NCI-H748 treated with DMSO at 0.1 percent for 48 hours (cell line): ENCODE measurements at regions not wholly inside any gene's neighbourhood (a gene's known extent, or its start where the extent isn't known, plus 50 kb on each side); places are given as distances from the start of the nearest gene placed in this dataset.

Experiments
- DNase-seq: peaks from one replicate; lab custom pipeline; 2025; lab: John Stamatoyannopoulos, UW

DNA sequence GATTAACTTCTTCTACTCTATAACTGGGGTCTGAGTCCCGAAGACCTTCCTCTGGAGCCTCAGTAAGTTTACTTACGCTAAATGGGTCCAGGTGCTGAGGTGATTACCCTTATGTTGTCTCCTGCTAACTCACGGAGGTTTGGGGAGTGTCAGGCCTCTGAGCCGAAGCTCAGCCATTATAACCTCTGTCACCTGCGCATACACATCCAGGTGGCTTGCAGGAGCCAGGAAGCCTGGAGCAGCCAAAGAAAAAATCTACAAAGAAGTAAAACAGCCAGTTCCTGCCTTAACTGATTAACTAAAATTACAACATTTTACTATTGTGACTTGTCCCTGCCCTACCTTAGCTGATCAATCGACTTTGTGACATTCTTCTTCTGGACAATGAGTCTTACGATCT is 350.7 kb downstream of the GLRX3 start:
- no peak for DNase-seq

DNA sequence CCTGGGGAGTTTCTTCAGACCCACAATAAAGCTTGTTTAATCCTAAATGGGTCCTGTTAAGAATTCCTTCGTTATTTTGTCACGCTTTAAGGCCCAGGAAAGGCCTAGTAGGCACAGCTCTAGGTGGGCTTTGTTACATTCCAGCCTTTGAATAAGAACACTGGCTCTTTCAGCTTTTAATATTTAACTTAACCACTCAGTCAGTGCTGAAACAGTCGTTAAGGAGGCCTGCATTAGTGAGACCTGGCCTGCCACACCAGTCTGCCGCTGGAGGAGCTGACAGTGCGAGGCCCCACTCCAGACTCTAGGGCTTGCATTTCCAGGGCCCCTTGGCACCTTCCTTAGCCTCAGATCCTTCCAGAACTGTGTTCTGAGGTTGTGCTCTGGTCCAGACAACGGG is 351.4 kb downstream of the GLRX3 start:
- DNase-seq: no peak

DNA sequence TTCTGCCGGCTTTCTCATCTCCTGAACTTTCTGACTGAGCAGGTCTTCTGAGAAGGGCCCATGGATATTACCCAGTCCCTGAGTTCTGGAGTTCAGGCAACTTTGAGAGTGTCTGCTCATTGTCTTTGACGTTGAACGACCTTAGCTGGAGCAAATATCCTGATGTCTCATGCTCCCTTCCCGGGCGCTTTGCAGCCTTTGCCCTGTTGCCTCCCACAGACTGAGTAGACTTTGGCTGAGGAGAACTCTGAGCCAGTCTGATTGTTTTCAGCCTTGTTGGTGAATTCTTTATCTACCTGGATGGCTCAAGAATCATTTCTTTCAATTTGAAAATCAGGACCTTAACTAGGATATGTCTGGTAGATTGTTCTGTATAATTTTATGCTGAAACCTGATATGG is 353.7 kb downstream of the GLRX3 start:
- DNase-seq: no peak

DNA sequence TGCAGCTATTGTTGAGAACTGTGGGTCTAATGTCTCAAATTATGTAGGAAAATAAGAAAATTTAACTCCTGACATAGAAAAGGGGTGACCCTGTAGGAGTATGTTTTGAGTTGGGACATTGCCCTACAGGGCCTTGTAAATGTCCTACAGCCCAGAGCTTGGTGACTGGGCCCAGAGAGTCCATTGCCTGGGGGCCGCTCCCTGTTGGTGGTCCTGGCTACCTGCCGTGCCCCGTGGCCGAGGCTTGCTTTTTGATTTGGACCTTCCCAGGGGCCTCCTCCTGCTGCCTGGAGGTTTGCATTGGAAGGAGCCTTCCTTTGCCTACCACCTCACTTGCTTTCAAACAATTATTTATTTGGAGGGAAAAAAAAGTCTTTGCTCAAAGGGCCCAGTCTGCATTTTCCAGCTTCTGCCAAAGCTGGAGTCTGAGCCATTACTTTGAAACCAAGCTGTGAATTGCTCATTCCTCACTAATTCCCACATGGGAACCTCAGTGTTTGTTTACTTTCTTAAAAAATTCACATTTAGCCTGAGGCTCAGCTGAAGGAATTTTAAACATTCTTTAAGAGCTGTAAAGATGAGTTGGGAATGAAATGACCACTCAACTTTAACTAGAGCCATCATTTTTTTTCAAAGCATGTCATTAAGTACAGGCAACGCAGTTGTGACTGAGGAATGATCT is 355.0 kb downstream of the GLRX3 start:
- no peak for DNase-seq

DNA sequence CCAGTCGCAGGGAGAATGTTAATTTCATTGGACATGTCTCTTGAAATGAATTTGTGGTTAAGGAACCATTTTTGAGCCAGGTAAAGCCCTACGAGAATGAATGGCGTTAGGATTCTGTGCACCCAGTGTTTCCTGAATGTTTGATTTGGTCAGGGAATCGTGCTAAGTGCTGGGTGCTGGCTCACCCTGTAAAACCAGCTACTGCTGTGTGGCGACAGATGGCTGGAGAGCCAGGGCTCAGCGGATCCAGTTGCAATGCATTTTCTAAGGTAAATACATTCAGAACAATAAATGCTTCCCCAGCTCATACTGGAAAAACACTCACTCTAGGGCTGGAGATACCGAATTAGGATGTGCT is 355.5 kb downstream of the GLRX3 start:
- no peak for DNase-seq

- no peak for DNase-seq
These were observed 356.2 kb downstream of the GLRX3 start for GRCh38 chr10:130492266-130492934.

GRCh38 chr10:130493021-130493420 is 356.8 kb downstream of the GLRX3 start:
- DNase-seq: no peak

DNA sequence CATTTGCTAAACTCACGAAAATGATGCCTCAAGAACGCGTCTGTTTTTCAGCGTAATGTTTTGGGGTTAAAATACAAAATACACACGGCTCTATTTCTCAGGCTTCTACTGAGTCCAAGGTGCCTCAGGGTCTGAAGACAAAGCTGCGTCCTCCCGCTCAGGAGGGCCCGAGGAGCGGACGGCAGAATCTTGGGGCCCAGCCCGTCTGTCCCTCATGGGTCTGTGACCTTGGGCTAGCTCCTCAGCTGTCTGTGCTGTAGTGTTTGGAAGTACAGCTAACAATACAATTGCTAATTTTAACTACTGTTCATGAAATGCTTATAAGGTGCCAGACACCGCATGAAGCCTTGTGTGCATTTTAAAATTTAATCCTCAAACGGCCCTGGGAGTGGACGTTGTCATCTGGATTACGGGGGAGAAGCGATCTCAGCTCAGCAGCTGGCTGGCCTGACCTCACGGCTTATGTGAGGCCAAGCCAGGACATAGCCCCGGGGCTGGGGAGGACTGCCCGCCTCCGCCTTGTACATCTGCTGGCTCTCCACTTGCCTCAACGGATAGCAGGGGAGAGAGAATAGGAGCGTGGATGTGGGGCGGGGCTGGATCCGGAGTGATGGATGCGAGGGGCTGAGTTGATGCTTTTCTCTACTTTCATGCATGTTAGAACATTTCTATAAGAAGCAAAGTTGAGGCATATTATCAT is 357.4 kb downstream of the GLRX3 start:
- no peak for DNase-seq

DNA sequence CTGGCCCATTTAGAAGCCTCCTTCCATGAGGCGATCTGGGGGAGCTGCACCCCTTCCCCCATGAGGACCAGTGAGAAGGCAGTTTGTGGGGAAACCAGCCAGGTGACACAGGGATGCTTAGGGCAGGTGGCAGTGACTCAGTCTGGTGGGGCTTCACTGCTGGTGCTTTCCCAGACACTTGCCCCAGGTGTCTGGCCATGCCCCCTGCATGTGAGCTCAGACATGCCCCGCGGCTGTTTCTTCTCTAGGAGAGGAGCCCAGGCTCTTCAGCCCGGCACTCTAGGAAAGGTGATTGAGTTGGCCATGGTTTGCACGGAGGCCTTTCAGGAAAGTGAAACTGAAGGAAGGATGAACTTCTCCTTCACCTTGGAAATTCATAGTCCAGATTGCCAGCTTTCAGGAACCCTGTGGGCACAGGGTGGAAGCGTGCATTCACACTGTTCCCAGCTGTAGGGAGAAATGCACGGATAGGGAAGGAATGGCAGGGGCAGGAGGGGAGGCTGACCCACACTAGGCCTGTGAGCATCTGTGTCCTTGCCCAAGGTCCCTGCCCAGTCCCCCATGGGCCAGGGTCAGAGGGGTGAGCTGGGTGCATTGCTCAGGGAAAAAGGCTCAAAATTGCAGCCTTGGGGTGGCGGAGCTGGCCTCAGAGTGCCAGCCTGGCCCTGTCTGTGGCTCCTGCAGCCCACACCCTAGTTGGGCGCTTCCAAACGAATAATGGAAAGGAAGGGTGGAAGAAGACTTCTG is 359.1 kb downstream of the GLRX3 start:
- no peak for DNase-seq

DNA sequence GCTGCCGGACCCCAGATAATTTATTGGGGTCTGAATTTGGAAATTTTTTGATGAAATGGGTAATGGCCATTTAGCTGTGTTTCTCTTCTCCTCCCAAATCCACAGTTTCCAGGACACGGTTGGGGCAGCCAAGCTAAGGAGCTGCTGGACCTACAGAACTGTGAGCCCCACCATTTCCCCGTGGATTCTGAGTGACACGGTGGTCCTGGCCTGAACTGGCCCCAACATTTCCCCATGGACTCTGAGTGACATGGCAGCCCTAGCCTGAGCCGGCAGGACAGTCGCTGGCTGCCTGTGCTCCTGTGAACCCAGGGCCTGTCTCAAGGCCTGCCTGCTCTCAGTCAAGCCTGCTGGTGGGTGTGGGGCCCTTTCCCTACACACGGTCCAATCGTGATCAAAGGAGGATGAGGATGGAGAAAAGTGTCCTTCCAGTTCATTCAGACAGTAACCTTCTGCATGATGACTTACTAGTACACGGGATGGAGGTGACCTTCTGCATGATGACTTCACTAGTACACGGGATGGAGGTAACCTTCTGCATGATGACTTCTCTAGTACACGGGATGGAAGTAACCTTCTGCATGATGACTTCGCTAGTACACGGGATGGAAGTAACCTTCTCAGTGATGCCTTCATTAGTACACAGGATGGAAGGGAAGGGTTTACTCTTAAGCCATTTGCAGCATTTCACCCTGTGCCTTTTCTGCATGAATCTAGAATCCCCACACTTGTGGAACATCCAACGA is 359.9 kb downstream of the GLRX3 start:
- no peak for DNase-seq

DNA sequence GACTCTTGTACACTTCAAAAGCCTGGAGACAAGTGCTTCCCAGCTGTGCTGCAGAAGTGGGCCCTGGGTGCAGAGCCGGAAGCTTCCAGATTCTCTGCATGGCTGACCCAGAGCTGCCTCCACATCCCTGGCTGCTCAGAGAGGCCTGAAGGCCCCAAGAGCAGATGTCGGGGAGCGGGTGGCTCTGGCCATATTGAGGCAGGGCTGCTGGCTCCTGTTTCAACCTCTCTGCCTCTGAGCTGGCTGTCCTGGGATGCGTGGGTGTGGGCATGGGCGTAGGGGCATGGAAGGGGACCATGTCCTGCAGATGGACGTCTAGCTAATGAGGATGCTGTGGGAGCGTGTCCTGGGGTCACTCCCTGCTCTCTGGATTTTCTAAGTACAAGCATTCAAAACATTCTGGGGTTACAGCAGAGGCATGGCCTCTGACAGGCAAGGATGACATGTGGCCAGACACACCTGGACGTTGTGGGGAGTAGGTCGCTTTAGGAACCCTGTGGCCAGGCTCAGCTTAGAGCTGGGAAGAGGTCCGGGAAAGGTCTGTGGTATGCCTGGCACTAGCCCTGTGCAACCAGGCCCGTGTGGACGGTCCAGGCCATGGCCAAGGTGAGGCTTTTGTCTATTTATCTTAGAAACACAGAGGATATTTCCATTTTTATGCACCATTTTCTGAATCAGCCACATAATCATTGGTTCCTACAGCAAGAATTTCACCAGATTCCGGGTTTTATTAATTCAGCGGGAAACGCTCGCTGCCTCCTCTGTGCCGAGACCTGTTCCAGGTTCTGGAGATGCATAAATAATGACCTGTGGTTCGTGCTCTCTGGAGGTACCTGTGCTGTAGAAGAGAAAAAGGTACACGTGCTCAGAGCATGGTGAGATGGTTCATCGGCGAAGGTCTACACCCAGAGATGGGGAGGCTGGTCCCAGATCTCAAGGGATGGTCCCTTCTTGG is 361.1 kb downstream of the GLRX3 start:
- no peak for DNase-seq

- DNase-seq: no peak
These were observed 361.9 kb downstream of the GLRX3 start for GRCh38 chr10:130498042-130498441.

DNA sequence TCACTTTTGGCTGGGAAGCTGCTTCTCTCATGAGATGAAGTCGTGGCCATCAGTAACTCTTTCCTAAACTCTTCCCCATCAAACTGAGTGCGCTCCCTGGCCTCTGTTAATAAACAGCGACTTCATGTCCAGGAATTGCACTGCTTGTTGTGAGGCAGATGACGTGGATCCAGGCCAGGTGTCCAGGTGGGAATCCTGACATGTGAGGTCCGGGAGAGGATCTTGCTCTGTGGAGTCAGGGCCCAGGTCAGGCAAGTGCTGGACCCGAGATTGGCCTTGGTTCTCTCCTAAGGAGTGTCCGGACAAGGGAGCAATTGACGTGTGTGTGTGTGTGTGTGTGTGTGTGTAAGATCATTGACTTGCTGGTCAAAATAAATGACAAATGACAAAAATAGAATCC is 362.7 kb downstream of the GLRX3 start:
- no peak for DNase-seq

DNA sequence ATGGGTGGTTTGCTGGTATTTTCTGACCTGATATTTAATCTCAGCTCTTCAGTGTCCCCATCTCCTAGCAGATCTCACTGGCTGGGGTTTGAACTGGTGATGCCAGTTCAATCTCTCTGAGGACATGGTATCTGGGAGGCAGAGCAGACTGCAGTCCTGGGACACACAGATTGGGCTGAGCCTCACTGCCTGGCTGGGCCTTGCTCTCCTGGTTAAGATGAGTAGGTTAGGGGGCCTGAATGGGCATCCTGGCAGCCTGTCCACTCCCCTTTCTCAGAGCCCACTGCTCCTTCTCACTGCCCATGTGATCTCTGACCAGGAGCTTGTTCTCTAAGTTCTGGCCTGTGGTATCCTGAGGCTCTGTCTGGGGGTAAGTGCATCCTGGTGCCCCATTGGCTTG is 363.4 kb downstream of the GLRX3 start:
- DNase-seq: no peak

DNA sequence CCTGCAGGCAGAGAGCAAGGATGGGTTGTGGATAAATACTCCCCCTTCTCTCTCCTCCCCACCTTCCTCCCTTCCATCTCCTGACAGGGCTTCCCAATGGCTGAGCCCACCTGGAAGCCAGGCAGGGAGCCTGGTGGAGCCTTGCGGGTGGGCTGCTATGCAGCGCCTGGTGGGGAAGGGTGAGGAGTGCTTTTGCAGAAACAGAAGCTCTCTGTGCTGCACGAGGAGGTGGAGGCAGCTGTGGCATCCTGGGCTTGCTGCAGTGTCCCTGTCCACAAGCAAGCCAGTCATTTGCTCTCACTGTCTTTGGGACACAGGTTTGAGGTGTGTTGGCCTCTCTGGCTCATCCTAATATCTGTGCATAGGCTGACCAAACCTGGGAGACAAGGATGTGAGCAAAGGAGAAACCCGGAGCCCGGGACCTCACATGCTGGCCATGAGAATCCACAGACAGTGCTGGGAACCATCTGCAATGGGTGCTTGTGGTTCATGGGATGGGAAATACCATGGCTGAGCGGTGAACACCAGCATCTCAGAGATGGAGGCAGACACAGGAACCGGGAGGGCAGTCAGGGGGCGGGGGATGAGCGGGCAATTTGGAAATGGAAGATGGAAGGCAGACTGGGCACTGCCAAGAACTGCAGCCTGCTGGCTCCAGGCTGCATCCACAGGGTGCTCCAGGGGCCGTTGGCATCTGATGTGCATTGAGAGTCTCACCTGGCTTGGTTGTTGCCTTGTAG is 364.2 kb downstream of the GLRX3 start:
- DNase-seq: no peak

- no peak for DNase-seq
These were observed 371.3 kb downstream of the GLRX3 start for GRCh38 chr10:130507461-130507860.

DNA sequence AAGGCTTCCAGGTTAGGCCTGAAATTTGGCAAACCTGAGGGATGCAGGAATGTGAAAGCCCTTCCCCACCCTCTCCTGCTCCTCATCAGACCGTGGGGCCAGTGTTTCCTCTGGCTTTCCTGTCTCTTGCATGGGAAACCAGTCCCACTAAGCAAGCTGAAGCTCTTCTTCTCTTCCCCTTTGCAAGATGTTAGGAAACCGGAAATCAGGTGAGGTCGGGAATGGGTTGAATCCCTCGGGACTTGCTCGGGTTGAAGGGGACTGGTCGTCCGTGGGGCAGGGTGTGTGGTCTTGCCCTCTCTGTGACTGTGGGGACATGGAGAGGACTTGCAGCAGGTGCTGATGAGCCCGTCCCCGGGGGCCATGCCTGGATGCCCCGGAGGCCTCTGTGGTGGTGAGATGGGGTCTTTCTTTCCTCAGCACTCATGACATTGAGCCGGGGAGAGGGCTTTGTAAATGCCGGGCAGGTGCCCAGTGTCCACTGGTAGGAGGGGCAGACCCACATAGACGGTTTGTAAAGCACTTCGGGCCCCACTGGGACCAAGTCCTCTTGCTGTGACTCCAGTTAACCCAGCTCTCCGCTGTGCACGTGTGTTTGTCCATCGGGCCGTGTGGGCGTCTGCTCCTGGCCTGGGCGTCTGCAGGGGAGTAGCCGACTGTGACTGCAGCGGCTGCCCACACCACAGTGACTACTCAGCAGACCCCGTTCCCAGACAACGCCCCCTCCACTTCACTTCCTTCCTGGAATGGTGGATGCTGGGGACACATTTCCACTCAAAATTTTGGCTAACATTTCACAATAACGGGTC is 373.9 kb downstream of the GLRX3 start:
- DNase-seq: no peak

DNA sequence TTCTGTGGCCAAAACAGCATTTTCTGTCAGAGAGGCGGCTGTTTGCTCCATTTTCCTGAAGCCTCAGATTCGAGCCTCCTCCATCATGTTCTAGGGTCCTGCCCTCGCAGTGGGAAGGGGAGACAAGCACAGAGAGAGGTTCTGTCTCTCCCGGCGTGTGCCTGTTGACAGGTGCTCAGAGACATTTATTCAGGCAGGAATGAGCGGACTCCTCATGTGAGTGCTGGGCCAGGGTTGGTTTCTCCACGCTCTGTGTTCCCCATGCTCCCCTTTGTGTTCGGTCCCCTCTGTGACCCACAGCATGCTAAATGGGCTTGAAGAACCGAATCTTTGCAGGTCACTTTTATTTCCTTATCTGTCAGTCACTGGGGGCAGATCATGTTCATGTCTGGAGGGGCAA is 374.6 kb downstream of the GLRX3 start:
- no peak for DNase-seq

GRCh38 chr10:130511766-130512165 is 375.6 kb downstream of the GLRX3 start:
- no peak for DNase-seq
